Prostate gland (tissue), 2 donors: ENCODE measurements at regions not wholly inside any gene's neighbourhood (a gene's known extent, or its start where the extent isn't known, plus 50 kb on each side); places are given as distances from the start of the nearest gene placed in this dataset.

ENCODE experiments used
- CTCF ChIP-seq, 4 experiments: fragments of 200-600 bp in 2 of 4; fragments of 450-650 bp in 2 of 4; sonication (generic) in 2 of 4; IDR thresholded peaks; 1 replicate in 3 of 4; 2 replicates in 1 of 4; pipeline ENCODE4 v1.5.1; 2016 to 2019; ENCODE audit warnings: antibody characterized with exemption in 4 of 4, mild to moderate bottlenecking in 2 of 4, moderate library complexity in 2 of 4
- POLR2A ChIP-seq: fragments of 450-650 bp; IDR thresholded peaks from one replicate; pipeline ENCODE4 v1.6.1; 2016; ENCODE audit warnings: antibody characterized with exemption, mild to moderate bottlenecking
- POLR2AphosphoS5 ChIP-seq: sonication (generic); formaldehyde crosslinking; IDR thresholded peaks from one replicate; pipeline ENCODE4 v1.6.1; 2017; ENCODE audit warnings: antibody characterized with exemption

DNA sequence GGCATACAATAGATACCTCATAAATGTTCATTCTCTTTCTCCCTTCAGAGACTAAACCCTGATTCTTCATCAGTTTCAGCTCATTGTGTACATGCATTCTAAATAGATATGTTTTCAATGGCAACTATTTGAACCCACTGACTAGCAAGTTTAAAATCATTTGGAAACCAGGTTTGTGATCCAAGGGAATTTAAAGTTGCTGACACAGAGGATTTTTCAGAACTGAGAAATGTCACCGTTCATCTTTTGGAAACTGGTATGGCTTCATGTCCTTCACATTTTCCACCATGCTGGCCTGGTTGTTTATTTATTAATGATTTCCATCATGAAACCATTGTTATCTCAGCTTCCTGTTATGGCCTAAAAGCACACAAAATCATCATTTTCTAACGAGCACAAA, 81.8 kb upstream of the BARHL2 start:
- no peak for TF ChIP-seq CTCF (IDR thresholded peaks at IDR 0.05)
- TF ChIP-seq POLR2A: no peak
- no peak for TF ChIP-seq POLR2AphosphoS5
